ENCODE measurements at regions not wholly inside any gene's neighbourhood (a gene's known extent, or its start where the extent isn't known, plus 50 kb on each side); places are given as distances from the start of the nearest gene placed in this dataset.

DNA sequence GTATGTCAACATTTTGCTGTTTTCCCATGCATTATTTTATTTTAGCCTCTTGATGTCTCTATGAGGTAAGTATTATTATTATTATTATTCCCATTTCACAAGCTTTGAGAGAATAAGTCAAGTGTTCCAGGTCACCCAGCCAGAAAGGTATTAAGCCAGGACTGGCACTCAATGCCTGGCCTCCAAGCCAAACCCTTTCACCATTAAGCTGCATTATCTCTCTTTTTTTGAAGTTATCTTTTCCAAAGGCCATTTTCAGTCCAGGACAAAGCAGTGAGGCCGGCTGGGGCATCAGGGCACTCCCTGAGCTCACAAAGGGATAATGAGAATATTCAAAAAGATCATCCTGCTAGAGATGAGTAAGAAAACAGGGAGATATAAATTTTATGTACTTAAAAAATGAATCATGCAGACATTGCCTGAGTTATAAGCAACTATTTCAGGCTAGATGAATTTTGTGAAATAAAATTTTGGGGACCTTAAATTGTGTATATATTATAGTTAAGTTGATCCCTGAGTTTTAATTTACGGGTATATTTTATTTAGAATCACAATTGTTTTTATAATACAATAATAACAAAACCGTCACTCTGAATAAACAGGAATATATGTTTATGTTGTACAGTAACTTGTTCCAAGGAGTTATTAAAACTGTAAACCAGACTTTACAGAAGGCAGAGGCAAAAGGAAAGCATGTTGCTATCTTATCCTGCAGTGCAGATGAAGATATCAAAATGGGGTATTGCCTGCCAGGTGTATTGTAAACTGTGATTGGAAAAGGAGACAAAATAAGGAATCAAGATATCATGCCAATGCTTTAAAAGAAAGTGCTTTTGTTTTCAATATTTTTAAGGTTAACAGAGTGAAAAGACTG is 51.3 kb upstream of the CAV2 start:
- H2AFZ ChIP-seq (ENCODE audit: control insufficient read depth, low read depth, low read length), result no peak overlapping the region
- no peak overlapping the region for H3K9ac ChIP-seq (ENCODE audit: control insufficient read depth, insufficient read depth, low read length)
- no peak for ATAC-seq
- TF ChIP-seq STAT1 (conservative IDR thresholded peaks at IDR 0.05), result no peak
- TF ChIP-seq MTA3 (IDR thresholded peaks at IDR 0.05; ENCODE audit: borderline replicate concordance, low read length), result no peak
- no peak for TF ChIP-seq TARDBP (IDR thresholded peaks at IDR 0.05; ENCODE audit: borderline replicate concordance)
- no peak for TF ChIP-seq PAX8 (IDR thresholded peaks at IDR 0.05)
- TF ChIP-seq, protein P1, sequence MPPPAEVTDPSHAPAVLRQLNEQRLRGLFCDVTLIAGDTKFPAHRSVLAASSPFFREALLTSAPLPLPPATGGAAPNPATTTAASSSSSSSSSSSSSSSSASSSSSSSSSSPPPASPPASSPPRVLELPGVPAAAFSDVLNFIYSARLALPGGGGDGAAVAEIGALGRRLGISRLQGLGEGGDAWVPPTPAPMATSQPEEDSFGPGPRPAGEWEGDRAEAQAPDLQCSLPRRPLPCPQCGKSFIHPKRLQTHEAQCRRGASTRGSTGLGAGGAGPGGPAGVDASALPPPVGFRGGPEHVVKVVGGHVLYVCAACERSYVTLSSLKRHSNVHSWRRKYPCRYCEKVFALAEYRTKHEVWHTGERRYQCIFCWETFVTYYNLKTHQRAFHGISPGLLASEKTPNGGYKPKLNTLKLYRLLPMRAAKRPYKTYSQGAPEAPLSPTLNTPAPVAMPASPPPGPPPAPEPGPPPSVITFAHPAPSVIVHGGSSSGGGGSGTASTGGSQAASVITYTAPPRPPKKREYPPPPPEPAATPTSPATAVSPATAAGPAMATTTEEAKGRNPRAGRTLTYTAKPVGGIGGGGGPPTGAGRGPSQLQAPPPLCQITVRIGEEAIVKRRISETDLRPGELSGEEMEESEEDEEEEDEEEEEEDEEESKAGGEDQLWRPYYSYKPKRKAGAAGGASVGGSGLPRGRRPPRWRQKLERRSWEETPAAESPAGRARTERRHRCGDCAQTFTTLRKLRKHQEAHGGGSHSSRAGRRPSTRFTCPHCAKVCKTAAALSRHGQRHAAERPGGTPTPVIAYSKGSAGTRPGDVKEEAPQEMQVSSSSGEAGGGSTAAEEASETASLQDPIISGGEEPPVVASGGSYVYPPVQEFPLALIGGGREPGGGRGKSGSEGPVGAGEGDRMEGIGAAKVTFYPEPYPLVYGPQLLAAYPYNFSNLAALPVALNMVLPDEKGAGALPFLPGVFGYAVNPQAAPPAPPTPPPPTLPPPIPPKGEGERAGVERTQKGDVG (CRISPR knock-in tag; IDR thresholded peaks at IDR 0.05), result no peak
- TF ChIP-seq KAT2A (conservative IDR thresholded peaks at IDR 0.05; ENCODE audit: control insufficient read depth, low read depth, low read length), result no peak
- TF ChIP-seq EP300 (IDR thresholded peaks at IDR 0.05; ENCODE audit: borderline replicate concordance in 1 of 2, control insufficient read depth in 1 of 2, low read depth in 2 of 2, low read length in 2 of 2), result no peak
- no peak for TF ChIP-seq HDAC6 (IDR thresholded peaks at IDR 0.05; ENCODE audit: unreplicated experiment)
- TF ChIP-seq NFIC (IDR thresholded peaks at IDR 0.05; ENCODE audit: low read depth, low read length), result no peak
- TF ChIP-seq TBL1XR1 (IDR thresholded peaks at IDR 0.05; ENCODE audit: low read depth, low read length), result no peak
- no peak for TF ChIP-seq BCL11A (IDR thresholded peaks at IDR 0.05; ENCODE audit: low read depth, low read length)
- no peak for TF ChIP-seq JUNB (IDR thresholded peaks at IDR 0.05)
- TF ChIP-seq ATF3 (IDR thresholded peaks at IDR 0.05; ENCODE audit: borderline replicate concordance, extremely low read depth, low read depth, low read length), result no peak
- SMC1A ChIA-PET (ENCODE audit: uncharacterized antibody, unreplicated experiment), result no interaction called here
- H3K36me3 ChIP-seq (ENCODE audit: control insufficient read depth in 2 of 2, insufficient read depth in 2 of 2, low read length in 1 of 2), result no peaks in the 10 kb centered on the region
- no peaks in the 10 kb centered on the region; a peak in 2 of 4 replicates for H3K27me3 ChIP-seq (replicated peaks in 1 of 2; ENCODE audit: control insufficient read depth in 2 of 2, insufficient read depth in 2 of 2, low read length in 1 of 2)
- H3K27ac ChIP-seq (ENCODE audit: control insufficient read depth, insufficient read depth), result no peak overlapping the region
- CTCF ChIA-PET, result no interaction called here
- no peak overlapping the region for H3K4me2 ChIP-seq (ENCODE audit: control insufficient read depth, insufficient read depth)
- intact Hi-C loops (cut with micrococcal nuclease; ENCODE audit: unreplicated experiment) (no loop called here), in situ Hi-C loops (cut with MboI) (no loop called here)
- WGBS (ENCODE audit: insufficient coverage, insufficient replicate concordance, low lambda C conversion rate, missing lambda C conversion rate), result 14% methylated on average over 3 of the region's 3 CpGs
- H3K79me2 ChIP-seq (ENCODE audit: control insufficient read depth, insufficient read depth, low read length), result no peaks in the 10 kb centered on the region
- H3K9me3 ChIP-seq (replicated peaks; ENCODE audit: control insufficient read depth, insufficient read depth, low read length), result no peaks in the 10 kb centered on the region
- no peaks in the 10 kb centered on the region for H4K20me1 ChIP-seq (ENCODE audit: control insufficient read depth, insufficient read depth)
- DNase-seq (ENCODE audit: low read depth, low spot score), result no peak
- no TSS peak for BruUV-seq (replicated peaks)
- RAD21 ChIA-PET (ENCODE audit: unreplicated experiment), result no interaction called here
- POLR2A ChIA-PET, result no interaction called here
- no peak overlapping the region for H3K4me3 ChIP-seq
- no peak for FAIRE-seq
- H3K4me1 ChIP-seq (ENCODE audit: control insufficient read depth, insufficient read depth, low read length), result no peaks in the 10 kb centered on the region
